ENCODE measurements at regions not wholly inside any gene's neighbourhood (a gene's known extent, or its start where the extent isn't known, plus 50 kb on each side); places are given as distances from the start of the nearest gene placed in this dataset.

DNA sequence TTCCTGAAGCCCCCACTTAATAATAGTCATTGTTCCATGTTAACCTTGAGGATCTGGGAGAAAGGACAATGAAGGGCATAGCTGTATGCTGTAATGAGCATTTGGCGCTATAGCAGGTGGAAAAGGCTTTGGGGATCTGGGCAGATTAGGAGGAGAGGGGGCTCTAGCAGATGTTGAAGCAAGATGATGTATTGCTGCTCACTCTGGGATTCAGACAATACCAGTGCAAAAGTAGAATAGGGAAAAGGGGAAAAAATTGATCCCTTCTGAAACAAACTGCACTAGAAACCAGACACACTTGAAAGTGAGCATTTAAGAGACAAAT is 575.3 kb upstream of the MEF2C start:
- H3K27ac ChIP-seq (ENCODE audit: insufficient read depth, low read length), result no peak overlapping the region
- no peaks in the 10 kb centered on the region for H3K9me1 ChIP-seq (ENCODE audit: insufficient read depth, low read length)
- no peak overlapping the region for H2AK5ac ChIP-seq (ENCODE audit: low read depth, low read length)
- no peaks in the 10 kb centered on the region for H4K20me1 ChIP-seq (ENCODE audit: insufficient read depth, low read length)
- H3K9me3 ChIP-seq (ENCODE audit: control insufficient read depth, insufficient read depth, low read length), result no peaks in the 10 kb centered on the region
- intact Hi-C loops (cut with micrococcal nuclease) (no loop called here), in situ Hi-C loops (cut with MboI; ENCODE audit: low sequenced_read_pairs) (no loop called here), dilution Hi-C loops (cut with HindIII; ENCODE audit: low sequenced_read_pairs, unreplicated experiment) (no loop called here)
- H4K91ac ChIP-seq (ENCODE audit: insufficient read depth, low read depth, low read length), result no peak overlapping the region
- no TSS peak for BruUV-seq (replicated peaks)
- TF ChIP-seq, protein P1, sequence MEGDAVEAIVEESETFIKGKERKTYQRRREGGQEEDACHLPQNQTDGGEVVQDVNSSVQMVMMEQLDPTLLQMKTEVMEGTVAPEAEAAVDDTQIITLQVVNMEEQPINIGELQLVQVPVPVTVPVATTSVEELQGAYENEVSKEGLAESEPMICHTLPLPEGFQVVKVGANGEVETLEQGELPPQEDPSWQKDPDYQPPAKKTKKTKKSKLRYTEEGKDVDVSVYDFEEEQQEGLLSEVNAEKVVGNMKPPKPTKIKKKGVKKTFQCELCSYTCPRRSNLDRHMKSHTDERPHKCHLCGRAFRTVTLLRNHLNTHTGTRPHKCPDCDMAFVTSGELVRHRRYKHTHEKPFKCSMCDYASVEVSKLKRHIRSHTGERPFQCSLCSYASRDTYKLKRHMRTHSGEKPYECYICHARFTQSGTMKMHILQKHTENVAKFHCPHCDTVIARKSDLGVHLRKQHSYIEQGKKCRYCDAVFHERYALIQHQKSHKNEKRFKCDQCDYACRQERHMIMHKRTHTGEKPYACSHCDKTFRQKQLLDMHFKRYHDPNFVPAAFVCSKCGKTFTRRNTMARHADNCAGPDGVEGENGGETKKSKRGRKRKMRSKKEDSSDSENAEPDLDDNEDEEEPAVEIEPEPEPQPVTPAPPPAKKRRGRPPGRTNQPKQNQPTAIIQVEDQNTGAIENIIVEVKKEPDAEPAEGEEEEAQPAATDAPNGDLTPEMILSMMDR (conservative IDR thresholded peaks at IDR 0.05; ENCODE audit: low read depth, low read length), result no peak
- TF ChIP-seq, protein P2, sequence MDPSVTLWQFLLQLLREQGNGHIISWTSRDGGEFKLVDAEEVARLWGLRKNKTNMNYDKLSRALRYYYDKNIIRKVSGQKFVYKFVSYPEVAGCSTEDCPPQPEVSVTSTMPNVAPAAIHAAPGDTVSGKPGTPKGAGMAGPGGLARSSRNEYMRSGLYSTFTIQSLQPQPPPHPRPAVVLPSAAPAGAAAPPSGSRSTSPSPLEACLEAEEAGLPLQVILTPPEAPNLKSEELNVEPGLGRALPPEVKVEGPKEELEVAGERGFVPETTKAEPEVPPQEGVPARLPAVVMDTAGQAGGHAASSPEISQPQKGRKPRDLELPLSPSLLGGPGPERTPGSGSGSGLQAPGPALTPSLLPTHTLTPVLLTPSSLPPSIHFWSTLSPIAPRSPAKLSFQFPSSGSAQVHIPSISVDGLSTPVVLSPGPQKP (IDR thresholded peaks at IDR 0.05; ENCODE audit: borderline replicate concordance, low read depth, low read length), result no peak
- no peak overlapping the region for H3K9ac ChIP-seq (ENCODE audit: low read depth, low read length)
- 80% methylated on average over 1 of the region's 1 CpG; no CpG with 5 or more reads in 1 of the 2 experiments for WGBS, 2 experiments (ENCODE audit: extremely low coverage in 2 of 2, insufficient read length in 1 of 2)
- ChIA-PET POLR2A (ENCODE audit: unreplicated experiment) (no interaction called here), CTCF (no interaction called here)
- H3K27me3 ChIP-seq (ENCODE audit: control insufficient read depth, insufficient read depth, low read length), result no peaks in the 10 kb centered on the region
- H3K56ac ChIP-seq (ENCODE audit: extremely low read depth, insufficient read depth, low read length), result no peak overlapping the region
- no peak overlapping the region for H2BK15ac ChIP-seq (ENCODE audit: low read depth, low read length)
- no peak overlapping the region for H3K14ac ChIP-seq (replicated peaks; ENCODE audit: low read depth, low read length)
- no peak overlapping the region for H2AK9ac ChIP-seq (replicated peaks; ENCODE audit: low read depth, low read length, poor library complexity)
- no peak overlapping the region for H2AFZ ChIP-seq (replicated peaks; ENCODE audit: low read length, poor library complexity)
- no peak overlapping the region for H3K4ac ChIP-seq (ENCODE audit: low read depth, low read length)
- H3K36me3 ChIP-seq (ENCODE audit: control insufficient read depth, insufficient read depth, low read length), result no peaks in the 10 kb centered on the region
- no peak overlapping the region for H2BK120ac ChIP-seq (ENCODE audit: low read depth, low read length)
- H2BK20ac ChIP-seq (ENCODE audit: low read depth, low read length), result no peak overlapping the region
- H4K5ac ChIP-seq (ENCODE audit: low read depth, low read length), result no peak overlapping the region
- DNase-seq (no peak), ATAC-seq (ENCODE audit: low read depth) (no peak)
- H3K23ac ChIP-seq (ENCODE audit: low read depth, low read length), result no peak overlapping the region
- H3K79me1 ChIP-seq (ENCODE audit: low read depth in 1 of 2, low read length in 2 of 2), result no peaks in the 10 kb centered on the region
- H2BK5ac ChIP-seq (ENCODE audit: low read depth, low read length, poor library complexity, severe bottlenecking), result no peak overlapping the region
- no peak overlapping the region for H3K4me2 ChIP-seq (ENCODE audit: low read depth, low read length)
- H3K4me1 ChIP-seq (ENCODE audit: control insufficient read depth, insufficient read depth, low read length), result no peaks in the 10 kb centered on the region
- no peak overlapping the region for H4K8ac ChIP-seq (ENCODE audit: low read depth in 2 of 2, low read length in 2 of 2)
- no peak overlapping the region for H3K4me3 ChIP-seq (ENCODE audit: insufficient read depth, low read depth, low read length)
- no peak overlapping the region for H3K18ac ChIP-seq (ENCODE audit: low read depth, low read length)
